VCaP (cell line): ENCODE measurements at regions not wholly inside any gene's neighbourhood (a gene's known extent, or its start where the extent isn't known, plus 50 kb on each side); places are given as distances from the start of the nearest gene placed in this dataset.

Experiments
- H3K27ac ChIP-seq: fragments of 450-650 bp; 2 replicates; pipeline ENCODE4 v1.5.1; 2017
- TF ChIP-seq, protein P1 (sequence below): fragments of 450-650 bp; conservative IDR thresholded peaks from 2 replicates; pipeline ENCODE4 v1.5.1; 2017; ENCODE audit warnings: mild to moderate bottlenecking, moderate library complexity

DNA sequence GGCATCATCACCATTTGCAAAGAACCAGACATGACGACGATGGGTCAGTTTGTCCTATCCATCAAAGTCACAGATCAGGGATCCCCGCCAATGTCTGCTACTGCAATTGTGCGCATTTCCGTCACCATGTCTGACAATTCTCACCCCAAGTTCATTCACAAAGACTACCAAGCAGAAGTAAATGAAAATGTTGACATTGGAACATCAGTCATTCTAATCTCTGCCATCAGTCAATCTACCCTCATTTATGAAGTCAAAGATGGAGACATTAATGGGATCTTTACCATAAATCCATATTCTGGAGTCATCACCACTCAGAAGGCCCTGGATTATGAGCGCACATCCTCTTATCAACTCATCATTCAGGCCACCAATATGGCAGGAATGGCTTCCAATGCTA is 171.6 kb upstream of the MTNR1B start:
- no peak overlapping the region for H3K27ac ChIP-seq
- TF ChIP-seq, protein P1, sequence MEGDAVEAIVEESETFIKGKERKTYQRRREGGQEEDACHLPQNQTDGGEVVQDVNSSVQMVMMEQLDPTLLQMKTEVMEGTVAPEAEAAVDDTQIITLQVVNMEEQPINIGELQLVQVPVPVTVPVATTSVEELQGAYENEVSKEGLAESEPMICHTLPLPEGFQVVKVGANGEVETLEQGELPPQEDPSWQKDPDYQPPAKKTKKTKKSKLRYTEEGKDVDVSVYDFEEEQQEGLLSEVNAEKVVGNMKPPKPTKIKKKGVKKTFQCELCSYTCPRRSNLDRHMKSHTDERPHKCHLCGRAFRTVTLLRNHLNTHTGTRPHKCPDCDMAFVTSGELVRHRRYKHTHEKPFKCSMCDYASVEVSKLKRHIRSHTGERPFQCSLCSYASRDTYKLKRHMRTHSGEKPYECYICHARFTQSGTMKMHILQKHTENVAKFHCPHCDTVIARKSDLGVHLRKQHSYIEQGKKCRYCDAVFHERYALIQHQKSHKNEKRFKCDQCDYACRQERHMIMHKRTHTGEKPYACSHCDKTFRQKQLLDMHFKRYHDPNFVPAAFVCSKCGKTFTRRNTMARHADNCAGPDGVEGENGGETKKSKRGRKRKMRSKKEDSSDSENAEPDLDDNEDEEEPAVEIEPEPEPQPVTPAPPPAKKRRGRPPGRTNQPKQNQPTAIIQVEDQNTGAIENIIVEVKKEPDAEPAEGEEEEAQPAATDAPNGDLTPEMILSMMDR: no peak

DNA sequence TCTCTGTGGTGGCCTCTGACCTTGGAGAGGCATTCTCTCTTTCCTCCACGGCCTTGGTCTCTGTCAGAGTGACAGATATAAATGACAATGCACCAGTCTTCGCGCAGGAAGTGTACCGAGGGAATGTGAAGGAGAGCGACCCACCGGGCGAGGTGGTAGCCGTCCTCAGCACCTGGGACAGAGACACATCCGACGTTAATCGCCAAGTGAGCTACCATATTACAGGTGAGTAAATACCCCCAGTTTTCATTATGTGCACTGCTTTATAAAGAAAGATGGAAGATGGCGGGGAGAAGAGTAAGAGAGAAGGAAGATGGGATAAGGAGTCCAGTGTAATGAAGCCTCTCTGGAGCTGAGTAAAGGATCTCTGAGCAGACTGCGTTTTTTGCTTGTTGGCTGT is 167.8 kb upstream of the MTNR1B start:
- TF ChIP-seq, protein P1: no peak

DNA sequence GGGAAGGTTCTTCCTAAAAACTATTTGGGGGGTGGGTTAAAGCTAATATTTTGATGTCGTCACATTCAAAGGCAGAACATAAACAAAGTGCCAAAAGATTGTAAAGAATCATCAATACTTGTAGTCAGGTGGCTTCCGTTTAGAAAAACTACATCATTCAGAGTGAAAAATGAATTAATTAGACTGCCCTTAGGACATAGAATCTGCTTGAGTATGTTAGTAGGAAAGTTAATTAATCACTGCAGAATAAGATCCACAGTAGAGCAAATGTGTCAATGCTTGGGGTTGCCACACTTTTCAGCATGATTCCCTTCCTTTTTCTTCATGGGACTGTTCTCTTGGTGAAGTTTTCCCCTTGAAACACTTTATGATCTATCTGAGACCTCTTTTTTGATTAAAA is 166.8 kb upstream of the MTNR1B start:
- no peak overlapping the region for H3K27ac ChIP-seq
- TF ChIP-seq, protein P1: no peak

More for the DNA sequence above, 167.8 kb upstream of the MTNR1B start:
- H3K27ac ChIP-seq: no peak overlapping the region

DNA sequence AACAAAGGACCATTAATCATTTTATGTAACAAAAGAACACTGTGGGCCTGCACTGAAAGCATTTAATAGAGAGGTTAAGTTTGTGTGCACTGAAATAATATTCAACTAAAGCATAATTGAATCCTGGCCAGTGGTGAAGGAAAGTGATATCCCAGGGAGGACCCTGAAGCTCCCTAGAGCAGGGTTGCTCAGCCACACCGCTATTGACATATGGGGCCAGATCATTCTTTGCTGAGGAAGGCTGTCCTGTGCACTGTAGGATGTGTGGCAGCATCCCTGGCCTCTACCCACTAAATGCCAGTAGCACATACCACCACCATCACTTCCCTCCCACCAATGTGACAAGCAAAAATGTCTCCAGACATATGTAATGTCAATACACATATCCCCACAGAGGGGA is 166.1 kb upstream of the MTNR1B start:
- TF ChIP-seq, protein P1: no peak
- H3K27ac ChIP-seq: no peak overlapping the region

DNA sequence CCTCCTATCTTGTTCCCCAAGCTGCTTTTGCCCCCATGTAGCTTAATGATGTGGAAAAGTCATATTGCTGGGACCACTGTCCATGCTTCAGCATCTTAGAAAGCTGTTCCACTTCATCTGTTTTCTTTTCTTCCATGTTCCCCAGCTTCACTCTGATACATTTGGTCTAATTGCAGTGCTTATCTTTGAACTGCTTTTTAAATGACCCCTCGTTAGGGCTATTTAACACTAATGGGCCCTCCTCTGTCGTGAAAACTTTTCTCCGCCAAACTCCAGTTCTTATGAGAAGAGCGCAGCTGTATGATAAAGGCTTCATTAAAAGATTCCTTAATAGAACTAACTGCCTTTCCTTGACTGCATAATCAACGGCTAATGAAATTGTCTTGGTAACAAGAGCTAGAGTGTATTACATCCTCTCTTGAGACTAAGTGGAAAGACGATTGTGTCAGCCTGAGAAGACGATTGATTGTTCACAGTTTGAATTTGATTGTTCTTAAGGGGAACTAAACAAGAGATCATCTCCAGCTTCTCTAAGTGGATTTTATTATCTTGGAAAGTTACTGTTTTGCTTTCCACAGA is 165.0 kb upstream of the MTNR1B start:
- TF ChIP-seq, protein P1: no peak
- no peak overlapping the region for H3K27ac ChIP-seq

DNA sequence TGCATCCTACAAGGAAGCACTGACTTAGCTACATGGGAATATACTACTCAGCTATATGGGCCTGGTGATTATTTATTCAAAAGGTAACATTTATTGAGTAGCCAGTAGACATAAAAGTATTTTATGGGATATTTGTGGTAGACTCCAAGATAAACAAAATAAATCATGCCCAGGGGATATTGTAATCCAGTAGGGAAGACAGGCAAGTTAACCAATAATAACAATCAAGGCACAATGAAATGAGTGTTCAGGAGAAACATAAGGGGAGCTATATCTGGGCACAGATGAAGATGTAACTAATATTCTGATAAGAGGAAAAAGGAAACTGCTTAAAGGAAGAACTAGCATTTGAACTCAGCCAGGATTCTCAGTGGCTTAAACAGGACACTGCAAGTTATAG is 161.4 kb upstream of the MTNR1B start:
- peak overlapping the region; percentile 13; the same call in 1 of the 2 replicates for H3K27ac ChIP-seq
- TF ChIP-seq, protein P1: no peak

DNA sequence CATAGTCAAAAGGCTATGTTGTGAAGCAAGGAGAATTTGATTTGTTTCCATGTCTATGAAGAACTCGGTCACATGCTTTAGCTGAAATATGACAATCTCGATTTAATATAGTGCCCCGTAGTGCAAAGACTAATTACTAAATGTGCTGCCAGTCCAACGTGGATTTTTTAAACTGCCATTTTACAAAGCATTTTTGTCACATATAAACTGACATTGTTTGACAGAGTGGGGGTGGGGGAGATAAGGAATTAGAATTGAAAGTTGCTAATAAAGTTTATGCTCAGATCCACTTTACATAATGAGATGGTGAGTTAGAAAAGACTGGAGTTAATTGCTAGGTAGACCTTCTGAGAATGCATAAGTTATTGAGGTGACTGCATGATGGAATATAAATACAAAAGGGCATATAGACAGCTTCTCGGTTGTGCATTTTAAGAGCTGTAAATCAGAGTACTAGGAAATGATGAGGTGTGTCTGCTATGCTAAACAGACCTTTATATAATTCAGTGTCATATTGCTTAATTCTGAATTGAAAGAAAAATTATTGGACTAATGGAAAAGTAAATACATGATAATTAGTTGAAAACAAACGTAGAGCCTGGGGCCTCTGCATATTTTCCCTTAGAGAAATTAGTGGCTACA is 158.9 kb upstream of the MTNR1B start:
- TF ChIP-seq, protein P1: no peak
- no peak overlapping the region for H3K27ac ChIP-seq
